ENCODE measurements at regions not wholly inside any gene's neighbourhood (a gene's known extent, or its start where the extent isn't known, plus 50 kb on each side); places are given as distances from the start of the nearest gene placed in this dataset.

- H3K27me3 ChIP-seq (replicated peaks; ENCODE audit: control insufficient read depth, insufficient read depth, low read length), result no peaks in the 10 kb centered on the region
- H3K9ac ChIP-seq (ENCODE audit: low read length), result no peak overlapping the region
- no peak overlapping the region for H3K4me3 ChIP-seq (ENCODE audit: low read length)
- no peaks in the 10 kb centered on the region for H3K36me3 ChIP-seq (ENCODE audit: control insufficient read depth, insufficient read depth, low read length, severe bottlenecking)
- no peaks in the 10 kb centered on the region for H3K9me3 ChIP-seq (ENCODE audit: control insufficient read depth, low read length)
- peaks cover 36% of the 10 kb centered on the region for H3K4me1 ChIP-seq (ENCODE audit: control insufficient read depth, insufficient read depth, low read length)
- no peak for DNase-seq (ENCODE audit: low read depth)
These were observed 210.3 kb upstream of the USP24 start for GRCh38 chr1:55425310-55425930.

- no peaks in the 10 kb centered on the region for H3K27me3 ChIP-seq (replicated peaks; ENCODE audit: control insufficient read depth, insufficient read depth, low read length)
- no peak overlapping the region for H3K9ac ChIP-seq (ENCODE audit: low read length)
These were observed 208.2 kb upstream of the USP24 start for GRCh38 chr1:55423376-55423775.

DNA sequence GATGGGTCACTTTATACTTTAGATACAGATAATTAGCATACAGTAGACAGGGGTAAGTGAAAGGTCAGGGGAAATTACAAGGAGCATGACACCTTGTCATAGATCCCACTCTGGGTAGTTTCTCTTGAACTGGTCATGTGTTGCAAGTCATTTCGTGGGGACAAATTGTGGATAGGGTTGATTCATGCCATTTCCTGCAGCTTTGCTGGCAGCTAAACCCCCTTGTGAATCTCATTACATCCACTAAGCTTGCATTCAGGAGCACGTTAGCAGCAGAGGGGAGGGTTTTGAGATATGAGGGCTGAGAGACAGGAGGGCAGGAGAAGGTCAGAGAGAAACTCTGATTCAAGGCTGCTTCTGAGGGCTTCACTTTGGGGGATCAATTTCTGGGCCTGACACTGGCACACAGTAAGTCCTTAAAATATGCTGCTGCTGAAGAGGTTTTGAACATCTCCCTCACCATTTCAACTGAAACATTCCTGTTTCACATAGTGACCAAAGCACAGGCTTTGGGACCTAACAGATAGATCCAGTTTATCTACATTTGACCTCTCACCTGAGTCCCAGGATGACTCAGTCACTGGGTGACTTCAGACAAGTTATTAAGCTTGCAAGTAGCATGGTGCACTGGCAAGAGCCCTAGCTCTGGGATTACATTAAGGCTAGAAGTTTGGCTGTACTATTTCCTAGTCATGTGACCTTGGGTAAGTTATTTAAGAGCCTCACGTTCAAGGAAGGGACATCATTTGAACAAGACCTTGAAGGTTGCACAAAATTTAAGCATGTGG lies 206.0 kb upstream of the USP24 start:
- peaks cover 21% of the 10 kb centered on the region for H3K4me1 ChIP-seq (ENCODE audit: control insufficient read depth, insufficient read depth, low read length)
- H3K36me3 ChIP-seq (ENCODE audit: control insufficient read depth, insufficient read depth, low read length, severe bottlenecking), result no peaks in the 10 kb centered on the region
- no peak overlapping the region for H3K4me3 ChIP-seq (ENCODE audit: low read length)
- H3K27me3 ChIP-seq (replicated peaks; ENCODE audit: control insufficient read depth, insufficient read depth, low read length), result no peaks in the 10 kb centered on the region
- no peaks in the 10 kb centered on the region for H3K9me3 ChIP-seq (ENCODE audit: control insufficient read depth, low read length)
- H3K9ac ChIP-seq (ENCODE audit: low read length), result no peak overlapping the region
- no peak for DNase-seq (ENCODE audit: low read depth)

More at GRCh38 chr1:55423376-55423775, 208.2 kb upstream of the USP24 start:
- no peak overlapping the region for H3K4me3 ChIP-seq (ENCODE audit: low read length)
- H3K4me1 ChIP-seq (ENCODE audit: control insufficient read depth, insufficient read depth, low read length), result peaks cover 22% of the 10 kb centered on the region
- no peaks in the 10 kb centered on the region for H3K36me3 ChIP-seq (ENCODE audit: control insufficient read depth, insufficient read depth, low read length, severe bottlenecking)
- no peak for DNase-seq (ENCODE audit: low read depth)
- no peaks in the 10 kb centered on the region for H3K9me3 ChIP-seq (ENCODE audit: control insufficient read depth, low read length)

GRCh38 chr1:55420026-55420425 lies 204.9 kb upstream of the USP24 start:
- H3K9me3 ChIP-seq (ENCODE audit: control insufficient read depth, low read length), result no peaks in the 10 kb centered on the region
- H3K4me3 ChIP-seq (ENCODE audit: low read length), result no peak overlapping the region
- no peak overlapping the region for H3K9ac ChIP-seq (ENCODE audit: low read length)
- H3K27me3 ChIP-seq (replicated peaks; ENCODE audit: control insufficient read depth, insufficient read depth, low read length), result no peaks in the 10 kb centered on the region
- DNase-seq (ENCODE audit: low read depth), result peak; percentile 68
- peaks cover 21% of the 10 kb centered on the region for H3K4me1 ChIP-seq (ENCODE audit: control insufficient read depth, insufficient read depth, low read length)
- H3K36me3 ChIP-seq (ENCODE audit: control insufficient read depth, insufficient read depth, low read length, severe bottlenecking), result no peaks in the 10 kb centered on the region

DNA sequence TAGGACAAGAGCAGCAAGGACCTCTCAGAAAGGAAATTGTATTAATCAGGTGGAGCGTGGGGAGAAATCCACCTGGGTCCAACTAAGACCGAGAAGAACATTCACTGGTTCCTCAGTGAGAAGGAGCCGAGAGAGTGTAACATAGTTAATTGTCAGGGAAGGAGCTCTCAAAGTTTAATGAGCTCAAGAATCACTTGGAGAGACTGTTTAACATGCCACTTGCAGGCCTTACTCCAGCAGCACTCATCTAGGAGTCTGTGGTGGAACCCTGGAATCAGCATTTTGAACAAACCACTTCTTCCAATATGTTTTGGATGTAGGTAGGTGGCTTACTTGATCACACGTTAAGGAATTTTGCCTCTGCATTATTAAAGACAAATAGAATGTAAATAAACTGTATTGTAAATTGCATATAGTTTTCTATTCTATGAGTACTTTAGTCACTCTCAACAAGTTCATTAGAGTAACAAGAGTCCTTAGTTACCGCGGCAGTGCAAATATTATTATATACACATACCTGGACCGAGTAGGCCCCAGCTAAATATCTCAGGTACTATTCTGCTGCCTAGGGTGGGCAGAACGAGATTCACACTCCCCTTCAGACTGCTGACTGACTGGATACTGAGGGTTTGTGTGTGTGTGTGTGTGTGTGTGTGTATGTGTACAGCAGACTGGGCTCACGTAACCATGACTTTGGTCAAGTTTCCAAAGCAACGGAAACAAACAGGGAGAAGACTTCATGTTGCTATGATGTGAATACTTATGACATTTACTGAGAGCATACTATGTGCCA lies 203.2 kb upstream of the USP24 start:
- no peaks in the 10 kb centered on the region for H3K9me3 ChIP-seq (ENCODE audit: control insufficient read depth, low read length)
- DNase-seq (ENCODE audit: low read depth), result no peak
- no peaks in the 10 kb centered on the region for H3K36me3 ChIP-seq (ENCODE audit: control insufficient read depth, insufficient read depth, low read length, severe bottlenecking)
- H3K4me1 ChIP-seq (ENCODE audit: control insufficient read depth, insufficient read depth, low read length), result peaks cover 19% of the 10 kb centered on the region
- H3K27me3 ChIP-seq (replicated peaks; ENCODE audit: control insufficient read depth, insufficient read depth, low read length), result no peaks in the 10 kb centered on the region
- H3K9ac ChIP-seq (ENCODE audit: low read length), result no peak overlapping the region
- no peak overlapping the region for H3K4me3 ChIP-seq (ENCODE audit: low read length)

DNA sequence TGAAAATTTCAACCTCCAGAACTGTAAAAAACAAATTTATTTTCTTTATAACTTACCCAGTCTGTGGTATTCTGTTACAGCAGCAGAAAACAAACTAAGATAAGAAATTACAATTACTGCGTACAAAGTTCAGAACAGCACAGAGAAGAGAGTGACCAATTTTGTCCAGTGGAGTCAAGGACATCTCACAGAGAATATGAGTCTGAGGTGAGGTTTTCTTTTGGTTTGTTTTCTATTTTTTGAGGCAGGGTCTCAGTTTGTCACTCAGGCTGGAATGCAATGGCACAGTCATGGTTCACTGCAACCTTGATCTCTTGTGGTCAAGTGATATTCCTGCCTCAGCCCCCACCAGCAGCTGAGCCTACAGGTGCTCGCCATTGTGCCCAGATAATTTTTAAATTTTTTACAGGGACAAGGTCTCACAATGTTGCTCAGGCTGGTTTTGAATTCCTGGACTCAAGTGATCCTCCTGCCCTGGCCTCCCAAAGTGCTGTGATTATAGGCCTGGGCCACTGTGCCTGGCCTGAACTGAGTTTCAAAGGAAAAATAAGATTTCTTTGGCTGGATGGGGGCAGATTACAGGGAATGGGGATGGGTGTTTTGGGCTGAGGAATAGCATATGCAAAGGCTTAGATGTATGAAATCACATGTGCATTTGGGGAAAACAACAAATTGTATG lies 201.1 kb upstream of the USP24 start:
- H3K4me3 ChIP-seq (ENCODE audit: low read length), result no peak overlapping the region
- no peak overlapping the region for H3K9ac ChIP-seq (ENCODE audit: low read length)
- H3K4me1 ChIP-seq (ENCODE audit: control insufficient read depth, insufficient read depth, low read length), result peaks cover 11% of the 10 kb centered on the region
- DNase-seq (ENCODE audit: low read depth), result no peak
- H3K36me3 ChIP-seq (ENCODE audit: control insufficient read depth, insufficient read depth, low read length, severe bottlenecking), result no peaks in the 10 kb centered on the region
- peaks cover 10% of the 10 kb centered on the region for H3K9me3 ChIP-seq (ENCODE audit: control insufficient read depth, low read length)
- no peaks in the 10 kb centered on the region for H3K27me3 ChIP-seq (replicated peaks; ENCODE audit: control insufficient read depth, insufficient read depth, low read length)

DNA sequence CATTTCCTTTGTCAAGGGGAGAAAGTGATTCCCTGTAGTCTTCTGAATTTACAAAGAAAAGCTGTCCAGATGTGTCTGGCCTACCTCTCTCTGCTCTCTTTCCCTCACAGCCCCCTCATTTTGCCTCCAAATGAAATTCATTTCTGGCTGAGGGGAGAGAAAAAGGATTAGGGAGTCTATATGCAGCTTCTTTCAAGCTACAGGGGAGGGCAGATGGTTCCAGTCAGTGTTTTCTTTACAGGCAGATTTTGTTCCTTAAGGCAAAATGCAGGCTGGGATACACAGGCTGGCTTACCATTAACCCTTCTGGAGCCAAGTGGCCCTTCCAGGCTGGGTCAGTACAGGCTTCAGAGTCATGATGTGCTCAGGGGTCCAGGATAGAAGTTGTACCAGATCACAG lies 198.1 kb upstream of the USP24 start:
- no peak for DNase-seq (ENCODE audit: low read depth)
- Histone ChIP-seq H3K4me3 (ENCODE audit: low read length) (no peak overlapping the region), H3K9me3 (ENCODE audit: control insufficient read depth, low read length) (peaks cover 10% of the 10 kb centered on the region), H3K4me1 (ENCODE audit: control insufficient read depth, insufficient read depth, low read length) (no peaks in the 10 kb centered on the region), H3K9ac (ENCODE audit: low read length) (no peak overlapping the region), H3K27me3 (replicated peaks; ENCODE audit: control insufficient read depth, insufficient read depth, low read length) (no peaks in the 10 kb centered on the region), H3K36me3 (ENCODE audit: control insufficient read depth, insufficient read depth, low read length, severe bottlenecking) (no peaks in the 10 kb centered on the region)

- H3K4me1 ChIP-seq (ENCODE audit: control insufficient read depth, insufficient read depth, low read length), result no peaks in the 10 kb centered on the region
- H3K9me3 ChIP-seq (ENCODE audit: control insufficient read depth, low read length), result peaks cover 10% of the 10 kb centered on the region
- H3K36me3 ChIP-seq (ENCODE audit: control insufficient read depth, insufficient read depth, low read length, severe bottlenecking), result no peaks in the 10 kb centered on the region
- no peak overlapping the region for H3K4me3 ChIP-seq (ENCODE audit: low read length)
- no peak for DNase-seq (ENCODE audit: low read depth)
- no peaks in the 10 kb centered on the region for H3K27me3 ChIP-seq (replicated peaks; ENCODE audit: control insufficient read depth, insufficient read depth, low read length)
- no peak overlapping the region for H3K9ac ChIP-seq (ENCODE audit: low read length)
These were observed 196.9 kb upstream of the USP24 start for GRCh38 chr1:55412060-55412459.

DNA sequence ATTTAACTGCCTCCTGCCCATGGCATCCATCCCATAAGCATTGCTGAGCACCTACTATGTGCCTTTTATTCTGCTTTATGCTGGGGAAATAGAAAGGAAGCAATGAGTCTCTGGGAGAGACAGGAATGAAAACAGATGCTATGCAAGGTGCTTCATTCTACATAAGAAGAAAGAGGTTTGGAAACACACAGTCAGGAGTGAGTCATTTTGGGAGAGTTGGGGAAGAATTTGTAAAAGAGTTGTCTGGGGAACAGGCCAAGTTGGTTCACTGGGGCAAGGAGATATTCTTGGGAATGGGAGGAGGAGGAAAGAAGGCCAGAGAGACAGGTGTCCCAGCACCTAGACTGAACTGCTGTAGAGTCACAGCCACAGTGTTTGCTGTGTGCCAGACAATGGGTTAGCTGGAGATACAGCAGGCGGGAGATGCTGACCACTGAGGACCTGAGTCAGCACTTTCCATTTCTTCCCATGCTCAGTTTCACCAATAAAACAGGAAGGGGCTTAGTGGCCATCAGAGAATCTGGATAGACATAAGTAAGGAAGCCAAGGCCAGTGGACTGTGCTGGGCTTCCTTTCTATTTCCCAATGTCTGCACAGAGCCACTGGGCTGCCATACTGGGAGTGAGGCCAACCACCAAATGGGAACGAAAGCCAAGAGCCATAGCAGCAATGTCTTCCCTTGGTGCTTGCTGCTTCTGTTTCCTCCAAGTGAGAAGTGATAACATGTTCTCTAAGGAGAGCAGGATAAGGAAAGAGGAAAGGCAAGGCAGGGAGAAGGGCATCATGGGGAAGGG lies 187.7 kb upstream of the USP24 start:
- Histone ChIP-seq H3K4me3 (ENCODE audit: low read length) (peak overlapping the region; percentile 31), H3K4me1 (ENCODE audit: control insufficient read depth, insufficient read depth, low read length) (peaks cover 19% of the 10 kb centered on the region), H3K36me3 (ENCODE audit: control insufficient read depth, insufficient read depth, low read length, severe bottlenecking) (no peaks in the 10 kb centered on the region), H3K9ac (ENCODE audit: low read length) (no peak overlapping the region), H3K9me3 (ENCODE audit: control insufficient read depth, low read length) (no peaks in the 10 kb centered on the region), H3K27me3 (replicated peaks; ENCODE audit: control insufficient read depth, insufficient read depth, low read length) (no peaks in the 10 kb centered on the region)
- DNase-seq (ENCODE audit: low read depth), result no peak

GRCh38 chr1:55402142-55402541 lies 187.0 kb upstream of the USP24 start:
- Histone ChIP-seq H3K36me3 (ENCODE audit: control insufficient read depth, insufficient read depth, low read length, severe bottlenecking) (no peaks in the 10 kb centered on the region), H3K9me3 (ENCODE audit: control insufficient read depth, low read length) (no peaks in the 10 kb centered on the region), H3K4me1 (ENCODE audit: control insufficient read depth, insufficient read depth, low read length) (peaks cover 19% of the 10 kb centered on the region), H3K9ac (ENCODE audit: low read length) (no peak overlapping the region), H3K27me3 (replicated peaks; ENCODE audit: control insufficient read depth, insufficient read depth, low read length) (no peaks in the 10 kb centered on the region), H3K4me3 (ENCODE audit: low read length) (peak overlapping the region; percentile 31)
- peak; percentile 71 for DNase-seq (ENCODE audit: low read depth)
